ENCODE measurements at regions not wholly inside any gene's neighbourhood (a gene's known extent, or its start where the extent isn't known, plus 50 kb on each side); places are given as distances from the start of the nearest gene placed in this dataset.
"Not testable (repeated sequence)": the region's sequence is repeated elsewhere in the genome, so short reads cannot be mapped to it uniquely, and the experiment has no call there.

GRCh38 chr6:23499549-23499948 is 626.5 kb upstream of the NRSN1 start:
- no peak for DNase-seq (ENCODE audit: low read depth)

DNA sequence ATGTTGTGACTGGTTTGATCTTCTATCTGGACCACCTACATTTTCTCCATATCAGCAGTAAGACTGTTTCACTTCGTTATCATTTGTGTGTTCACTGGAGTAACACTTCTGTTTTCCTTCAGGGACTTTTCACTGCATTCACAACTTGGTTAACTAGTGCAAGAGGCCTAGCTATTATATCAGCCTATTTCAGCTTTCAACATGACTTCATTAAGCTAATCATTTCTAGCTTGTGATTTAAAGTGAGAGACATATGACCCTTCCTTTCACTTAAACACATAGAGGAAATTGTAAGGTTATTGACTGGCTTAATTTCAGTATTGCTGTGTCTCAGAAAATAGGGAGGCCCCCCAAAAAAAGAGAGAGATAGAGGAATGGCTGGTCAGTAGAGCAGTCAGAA is 622.8 kb upstream of the NRSN1 start:
- no peak for DNase-seq (ENCODE audit: low read depth)

GRCh38 chr6:23505026-23505425 is 621.0 kb upstream of the NRSN1 start:
- DNase-seq (ENCODE audit: low read depth), result no peak

DNA sequence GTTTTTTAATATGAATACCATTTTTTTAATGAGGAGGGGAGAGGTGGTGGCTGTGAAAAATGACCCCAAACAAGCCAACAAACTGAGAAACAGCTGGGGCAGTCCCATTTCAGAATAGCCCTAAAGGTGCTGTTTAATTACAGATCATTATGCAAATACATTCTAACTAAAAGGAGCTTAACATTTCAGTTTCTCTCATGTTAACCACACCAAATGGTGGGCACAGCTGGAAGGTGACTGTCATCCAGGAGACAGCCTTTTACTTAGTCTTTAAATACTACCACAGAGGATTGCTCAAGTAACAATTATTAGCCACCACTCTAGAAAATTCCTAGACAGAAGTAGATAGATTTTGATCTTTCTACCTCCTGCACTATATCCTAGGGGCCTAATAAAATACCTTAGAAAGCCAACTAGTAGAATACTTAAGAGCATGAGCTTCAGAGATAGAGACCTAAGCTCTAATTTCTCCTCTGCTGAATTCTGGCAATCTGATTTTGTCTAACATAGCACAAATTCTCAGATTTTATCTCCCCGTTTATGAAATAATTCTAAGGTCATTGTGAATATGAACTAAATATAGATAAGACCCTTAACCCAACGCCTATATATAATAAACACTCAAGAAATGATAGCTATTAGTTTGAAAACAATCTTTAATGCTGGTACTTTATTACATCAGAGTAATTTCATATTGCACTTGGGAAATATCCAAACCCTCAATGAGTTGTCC is 615.1 kb upstream of the NRSN1 start:
- no peak for DNase-seq (ENCODE audit: low read depth)

- no peak for DNase-seq (ENCODE audit: low read depth)
Measured at GRCh38 chr6:23511817-23512216, 614.2 kb upstream of the NRSN1 start.

DNA sequence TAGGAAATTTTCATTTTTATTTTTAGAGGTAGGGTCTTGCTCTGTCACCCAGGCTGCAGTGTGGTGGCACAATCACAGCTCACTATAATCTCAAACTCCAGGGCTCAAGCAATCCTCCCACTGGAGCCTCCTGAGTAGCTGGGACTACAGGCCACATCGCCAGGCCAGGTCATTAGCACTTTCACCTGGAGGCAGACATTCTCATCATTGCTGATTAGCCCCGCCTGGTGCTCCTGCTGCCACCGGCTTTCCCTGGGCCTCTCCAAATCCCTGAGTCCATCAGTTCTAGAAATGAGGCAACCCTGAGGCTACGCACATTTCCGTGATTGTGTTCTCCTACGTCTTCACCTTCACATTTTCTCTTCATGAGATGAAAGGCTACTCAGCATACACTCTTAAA is 607.7 kb upstream of the NRSN1 start:
- DNase-seq (ENCODE audit: low read depth), result no peak

DNA sequence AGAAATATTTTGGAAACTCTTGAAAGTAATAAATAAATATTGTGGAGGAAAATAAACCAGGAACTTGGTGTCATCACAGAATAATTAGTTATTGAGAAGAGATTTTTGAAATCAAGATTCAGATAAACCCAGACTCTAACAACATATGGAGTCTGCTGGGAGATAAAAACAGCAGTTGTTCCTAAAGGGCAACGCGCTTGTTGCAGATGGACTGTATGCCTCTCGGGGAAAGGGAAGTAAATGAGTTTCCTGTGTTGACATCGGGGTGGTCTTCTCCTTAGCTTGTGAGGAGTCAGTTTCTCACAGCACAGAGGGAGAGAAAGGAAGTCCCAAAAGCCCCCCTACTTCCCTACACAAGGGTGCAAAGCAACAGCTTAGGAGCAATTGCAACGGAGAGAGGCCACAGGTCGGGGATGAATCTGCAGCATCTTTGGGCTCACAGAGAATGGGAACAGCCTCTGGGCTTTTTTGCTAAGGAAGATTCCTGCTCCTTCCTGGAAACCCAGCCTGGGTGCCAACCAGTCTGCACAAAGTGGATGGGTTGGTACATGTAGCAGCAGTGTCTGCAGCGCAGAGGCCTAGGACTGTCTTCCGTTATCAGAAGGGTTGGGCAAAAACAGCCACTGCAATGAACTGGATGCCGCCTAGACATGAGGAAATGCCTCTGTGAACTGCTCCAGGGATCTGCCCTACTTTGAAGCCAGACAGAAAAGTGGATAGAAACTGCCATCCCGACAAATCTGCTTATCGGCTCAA is 603.0 kb upstream of the NRSN1 start:
- no peak for DNase-seq (ENCODE audit: low read depth)

GRCh38 chr6:23523771-23524170 is 602.2 kb upstream of the NRSN1 start:
- no peak for DNase-seq (ENCODE audit: low read depth)

DNA sequence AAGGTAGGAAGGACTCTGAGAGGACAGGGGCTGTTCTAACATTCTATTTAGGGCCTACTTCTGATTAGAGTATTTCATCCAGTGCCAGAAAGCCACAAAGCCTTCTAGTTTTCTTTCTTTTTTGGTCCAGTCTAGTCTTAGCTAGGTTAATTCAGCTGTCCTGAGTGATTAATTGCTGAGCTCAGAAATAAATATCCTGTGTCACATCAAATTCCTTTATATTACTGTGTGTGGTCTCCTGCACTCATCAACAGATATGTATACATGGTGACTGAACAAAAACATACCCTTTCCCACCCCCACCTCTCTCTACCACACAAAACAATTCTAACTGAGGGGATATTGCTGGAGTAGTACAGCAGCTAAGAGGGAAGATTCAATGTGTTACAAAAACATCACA is 601.5 kb upstream of the NRSN1 start:
- no peak for DNase-seq (ENCODE audit: low read depth)

DNA sequence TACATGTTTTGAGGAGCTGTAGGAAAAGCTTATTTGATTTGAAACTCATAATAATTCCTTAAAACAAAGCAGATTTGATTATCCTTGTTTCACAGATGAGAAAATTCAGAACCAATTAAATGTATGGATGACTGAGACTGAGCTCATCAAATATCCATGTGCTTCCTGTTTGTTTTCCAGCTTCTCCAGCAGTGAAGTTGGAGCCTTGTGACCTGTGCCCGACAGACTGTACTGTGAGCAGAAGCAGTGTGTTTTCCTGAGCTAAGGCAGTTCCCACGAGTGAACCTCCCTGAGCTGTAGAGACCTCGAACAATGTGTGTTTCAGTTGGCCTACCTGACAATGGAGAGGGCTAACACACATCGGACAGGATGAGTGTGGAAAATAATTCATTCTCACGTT is 599.5 kb upstream of the NRSN1 start:
- no peak for DNase-seq (ENCODE audit: low read depth)

- DNase-seq (ENCODE audit: low read depth), result no peak
Measured at GRCh38 chr6:23529902-23530301, 596.1 kb upstream of the NRSN1 start.

DNA sequence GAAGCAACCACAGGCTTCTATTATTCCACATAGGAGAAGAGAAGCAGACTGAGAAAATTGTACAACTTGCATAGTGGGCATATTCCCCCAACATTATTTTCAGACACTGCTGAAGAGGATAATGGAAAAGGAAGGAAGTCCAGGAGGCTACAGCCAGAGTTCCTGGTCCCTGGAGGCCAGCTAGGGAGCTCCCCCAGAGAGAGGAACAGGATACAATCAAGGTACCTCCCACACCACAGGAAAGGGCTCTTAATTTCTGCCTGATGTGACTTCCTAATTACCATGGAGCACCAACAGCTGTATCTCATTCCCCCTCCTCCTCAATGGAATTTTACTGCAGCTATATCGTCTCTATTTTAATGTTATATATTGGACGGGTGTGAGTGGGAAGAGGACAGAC is 594.3 kb upstream of the NRSN1 start:
- no peak for DNase-seq (ENCODE audit: low read depth)

- DNase-seq (ENCODE audit: low read depth), result no peak
Measured at GRCh38 chr6:23532227-23532626, 593.8 kb upstream of the NRSN1 start.

- DNase-seq (ENCODE audit: low read depth), result no peak
Measured at GRCh38 chr6:23533311-23533710, 592.7 kb upstream of the NRSN1 start.

- DNase-seq (ENCODE audit: low read depth), result no peak
Measured at GRCh38 chr6:23533944-23534343, 592.1 kb upstream of the NRSN1 start.

GRCh38 chr6:23534351-23534750 is 591.7 kb upstream of the NRSN1 start:
- no peak for DNase-seq (ENCODE audit: low read depth)

GRCh38 chr6:23535101-23535500 is 590.9 kb upstream of the NRSN1 start:
- DNase-seq (ENCODE audit: low read depth), result no peak

GRCh38 chr6:23537828-23538227 is 588.2 kb upstream of the NRSN1 start:
- DNase-seq (ENCODE audit: low read depth), result no peak

GRCh38 chr6:23547851-23548250 is 578.2 kb upstream of the NRSN1 start:
- no peak for DNase-seq (ENCODE audit: low read depth)

DNA sequence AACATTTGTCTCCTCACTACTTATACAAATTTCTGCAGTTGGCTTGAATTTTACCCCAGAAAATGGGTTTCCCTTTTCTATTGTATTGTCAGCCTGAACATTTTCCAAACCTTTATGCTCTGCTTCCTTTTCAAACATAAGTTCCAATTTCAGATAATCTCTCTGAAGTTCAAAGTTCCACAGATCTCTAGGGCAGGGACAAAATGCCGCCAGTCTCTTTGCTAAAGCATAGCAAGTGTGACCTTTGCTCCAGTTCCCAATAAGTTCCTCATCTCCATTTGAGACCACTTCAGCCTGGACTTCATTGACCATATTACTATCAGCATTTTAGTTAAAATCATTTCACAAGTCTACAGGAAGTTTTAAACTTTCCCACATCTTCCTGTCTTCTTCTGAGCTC is 571.1 kb upstream of the NRSN1 start:
- not testable (repeated sequence) for DNase-seq (ENCODE audit: low read depth)

DNA sequence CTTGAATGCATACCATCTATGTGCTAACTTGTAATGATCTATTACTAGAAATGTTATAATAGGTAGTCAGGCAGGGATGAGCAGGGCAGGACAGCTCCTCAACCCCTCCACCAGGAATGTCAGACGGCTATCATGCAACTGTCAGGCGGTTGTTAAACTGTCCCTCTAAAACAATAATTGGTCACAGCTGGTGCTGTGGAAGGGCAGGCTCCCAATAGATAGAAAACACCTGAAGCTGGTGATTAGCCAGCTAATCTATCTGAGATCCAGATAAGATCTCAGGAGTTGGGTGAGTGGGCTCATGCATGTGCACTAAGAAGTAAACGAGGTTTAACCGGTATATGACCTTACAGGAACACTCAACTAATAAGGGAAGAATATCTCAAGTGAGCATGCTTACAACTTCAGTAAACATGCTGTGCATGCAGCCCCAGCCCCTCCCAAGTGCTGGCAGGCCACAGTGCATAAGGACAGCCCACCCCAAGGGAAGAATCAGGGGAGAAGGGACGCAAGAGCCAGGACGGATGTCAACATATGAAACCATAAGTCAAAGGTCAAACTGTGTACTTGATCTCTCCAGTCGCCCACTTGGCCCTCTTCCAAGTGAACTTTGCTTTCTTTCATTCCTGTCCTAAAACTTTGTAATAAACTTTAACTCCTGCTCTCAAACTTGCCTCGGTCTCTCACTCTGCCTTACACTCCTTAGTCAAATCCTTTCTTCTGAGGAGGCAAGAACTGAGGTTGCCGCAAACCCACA is 566.2 kb upstream of the NRSN1 start:
- DNase-seq (ENCODE audit: low read depth), result no peak

DNA sequence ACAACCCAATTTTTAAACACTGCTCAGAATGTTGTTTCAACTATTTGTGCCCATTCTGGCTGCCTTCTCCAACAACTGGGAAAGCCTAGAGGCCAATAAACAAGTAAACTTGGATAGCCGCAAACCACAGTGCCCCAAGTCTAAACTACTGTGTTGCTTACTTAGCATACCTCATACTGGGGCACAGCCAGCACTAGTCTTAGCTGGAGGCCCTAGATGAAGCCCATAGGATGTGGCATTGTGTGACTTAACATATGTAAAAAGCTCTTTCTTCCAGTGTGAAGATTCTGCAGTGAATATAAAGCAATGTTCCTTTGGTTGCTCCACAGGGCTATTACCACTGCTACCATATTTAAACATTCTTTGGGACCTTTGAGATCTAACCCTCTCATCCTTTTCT is 564.3 kb upstream of the NRSN1 start:
- DNase-seq (ENCODE audit: low read depth), result no peak

- DNase-seq (ENCODE audit: low read depth), result no peak
Measured at GRCh38 chr6:23562554-23562953, 563.5 kb upstream of the NRSN1 start.

All from LHCN-M2 (cell line).